ENCODE measurements at regions not wholly inside any gene's neighbourhood (a gene's known extent, or its start where the extent isn't known, plus 50 kb on each side); places are given as distances from the start of the nearest gene placed in this dataset.

- no peak for DNase-seq (ENCODE audit: low spot score)
- POLR2A ChIA-PET = interaction anchor here (2.1 kb wide), 1 partner anchor 15 kb away, joined by 6 read pairs; no protein-coding TSS in a partner anchor
- TF ChIP-seq MAFF (IDR thresholded peaks at IDR 0.05; ENCODE audit: low read depth, low read length) = no peak
- TF ChIP-seq SSRP1 (CRISPR knock-in tag; IDR thresholded peaks at IDR 0.05) = no peak
- TF ChIP-seq MED1 (CRISPR knock-in tag; IDR thresholded peaks at IDR 0.05) = no peak
- TF ChIP-seq ATF7-NPFF (CRISPR knock-in tag; IDR thresholded peaks at IDR 0.05; ENCODE audit: low read depth) = no peak
- TF ChIP-seq ZXDC (CRISPR knock-in tag; IDR thresholded peaks at IDR 0.05) = no peak
- no peak for TF ChIP-seq RBAK (CRISPR knock-in tag; IDR thresholded peaks at IDR 0.05)
- no peak for TF ChIP-seq MYPOP (CRISPR knock-in tag; IDR thresholded peaks at IDR 0.05)
- no peak for TF ChIP-seq NR2F6 (IDR thresholded peaks at IDR 0.05)
- TF ChIP-seq NR2F6 (CRISPR knock-in tag; IDR thresholded peaks at IDR 0.05) = no peak
- TF ChIP-seq ZNF282 (IDR thresholded peaks at IDR 0.05; ENCODE audit: partially characterized antibody) = no peak
- TF ChIP-seq PREB (CRISPR knock-in tag; IDR thresholded peaks at IDR 0.05) = no peak
- no peak for TF ChIP-seq CEBPB (IDR thresholded peaks at IDR 0.05; ENCODE audit: borderline replicate concordance, low read depth, low read length)
- TF ChIP-seq NCOR1 (IDR thresholded peaks at IDR 0.05; ENCODE audit: borderline replicate concordance, low read length) = no peak
- no peak for TF ChIP-seq ZNF407 (CRISPR knock-in tag; IDR thresholded peaks at IDR 0.05; ENCODE audit: not compliant biosample characterization)
- Histone ChIP-seq H3K4me1 (ENCODE audit: insufficient read depth, low read length) (peaks cover 25% of the 10 kb centered on the region), H3K27me3 (ENCODE audit: control insufficient read depth in 1 of 2, insufficient read depth in 2 of 2, low read length in 2 of 2) (peaks cover 16 to 55% of the 10 kb centered on the region in 2 experiments), H3K9ac (ENCODE audit: insufficient read depth, low read depth, low read length) (no peak overlapping the region), H3K4me2 (ENCODE audit: low read depth, low read length) (no peak overlapping the region), H2AFZ (ENCODE audit: low read length) (no peak overlapping the region), H3K27ac (ENCODE audit: extremely low read length, insufficient read depth, low read length) (no peak overlapping the region), H3K79me2 (ENCODE audit: insufficient read depth, low read length) (no peaks in the 10 kb centered on the region), H4K20me1 (ENCODE audit: insufficient read depth, low read length) (no peaks in the 10 kb centered on the region), H3K9me3 (ENCODE audit: low read length) (no peaks in the 10 kb centered on the region; the same call in 1 of the 2 replicates), H3K4me3 (replicated peaks in 1 of 3; ENCODE audit: insufficient read depth in 1 of 3, low read depth in 2 of 3, low read length in 3 of 3) (no peak overlapping the region), H3K36me3 (replicated peaks in 1 of 2; ENCODE audit: control insufficient read depth in 1 of 2, insufficient read depth in 2 of 2, low read length in 2 of 2) (no peaks in the 10 kb centered on the region)
- CTCF ChIA-PET (ENCODE audit: low intra/inter-chr PET ratio, low total read pairs) = no interaction called here
- no TSS peak for BruUV-seq (replicated peaks)
- WGBS (ENCODE audit: low lambda C conversion rate) = 37% methylated on average over 3 of the region's 5 CpGs
- intact Hi-C loops (cut with micrococcal nuclease; ENCODE audit: unreplicated experiment) (no loop called here), in situ Hi-C loops (cut with HindIII; ENCODE audit: extremely low pct_ligation_motif_present, low pct_unique_long_range_greater_than_20kb) (no loop called here)
- no peak for FAIRE-seq
- ATAC-seq = no peak
These were observed 172.0 kb downstream of the VEGFA start for GRCh38 chr6:43942011-43942442.
